Activated CD4-positive, alpha-beta T cell treated with anti-CD3 and anti-CD28 coated beads, Interleukin-10, Interleukin-2, amounts not matched to agents 100 ng/mL and 50 ng/mL, durations not matched to agents 16 hours and 8 hours (primary cell): ENCODE measurements at regions not wholly inside any gene's neighbourhood (a gene's known extent, or its start where the extent isn't known, plus 50 kb on each side); places are given as distances from the start of the nearest gene placed in this dataset.
A peak's percentile ranks its signal among the peaks of the same experiment; 100 is the strongest.
"Not testable (repeated sequence)": the region's sequence is repeated elsewhere in the genome, so short reads cannot be mapped to it uniquely, and the experiment has no call there.

Experiments
- DNase-seq: peaks from one replicate; pipeline ENCODE4 v3.0.0-alpha.2; 2020

DNA sequence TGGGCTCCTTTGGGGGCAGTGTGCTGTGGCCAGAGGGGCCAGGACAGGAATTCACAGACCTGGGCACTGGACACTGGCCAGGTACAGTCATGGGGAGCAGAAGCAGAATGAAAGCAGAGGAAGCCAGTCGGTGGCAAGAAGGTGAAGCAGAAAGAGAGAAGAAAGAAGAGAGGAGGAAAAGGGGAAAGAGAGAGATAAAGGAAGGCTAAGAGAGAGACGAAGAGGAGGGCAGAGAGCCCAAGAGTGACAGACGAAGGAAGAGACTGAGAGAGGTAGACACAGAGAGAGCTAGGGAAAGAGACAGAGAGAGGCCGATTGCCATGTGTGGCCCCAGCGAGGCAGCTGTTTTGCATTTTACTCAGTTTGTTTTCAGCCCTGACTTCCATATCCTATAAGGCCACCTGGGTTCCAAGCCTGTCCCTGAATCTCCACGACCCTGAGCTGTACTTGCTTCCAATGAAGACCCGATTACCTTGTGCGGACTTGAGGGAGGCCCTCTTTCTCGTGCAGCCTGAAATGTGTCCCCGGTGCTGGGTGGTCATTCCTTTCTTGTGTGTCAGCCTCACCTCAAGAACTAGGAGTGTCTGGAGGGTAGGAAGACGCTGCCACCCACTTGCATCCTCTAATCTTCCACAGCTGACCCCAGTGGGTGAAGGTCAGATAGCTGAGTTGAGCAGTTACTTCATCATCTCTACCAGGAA, 73.9 kb downstream of the LSM3 start:
- no peak for DNase-seq

DNA sequence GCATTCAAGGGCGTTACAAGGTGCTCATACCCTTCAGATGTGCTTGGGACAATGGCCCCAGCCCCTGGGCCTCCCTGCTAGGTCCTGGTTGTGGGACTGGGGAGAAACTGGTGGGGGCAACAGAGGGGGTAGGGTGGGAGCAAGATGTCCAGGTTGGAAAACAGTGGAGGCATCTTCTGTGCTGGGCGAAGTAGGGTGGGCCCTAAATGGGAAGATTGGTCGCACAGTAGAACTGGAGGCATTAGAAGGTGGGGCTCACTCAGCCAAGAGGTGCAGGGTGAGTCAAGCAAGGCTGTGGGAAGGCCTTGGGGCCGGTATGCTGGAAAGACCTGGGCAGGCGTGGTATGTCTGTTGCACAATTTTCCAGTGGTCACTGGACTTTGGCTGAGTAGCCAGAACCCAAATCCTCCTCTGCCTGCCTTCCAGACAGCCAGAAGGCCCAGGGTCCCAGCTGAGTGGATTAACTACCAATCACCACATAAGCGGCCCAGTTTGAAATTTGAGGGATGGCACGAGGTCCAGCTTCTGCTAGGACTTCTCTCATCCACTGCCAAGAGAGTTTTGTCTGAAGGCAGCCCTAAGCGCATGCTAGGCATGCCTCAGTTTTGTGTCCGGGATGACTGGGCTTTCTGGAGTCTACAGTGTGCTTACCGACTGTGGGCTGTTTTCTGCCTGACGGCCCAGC, 74.5 kb downstream of the LSM3 start:
- DNase-seq = no peak

DNA sequence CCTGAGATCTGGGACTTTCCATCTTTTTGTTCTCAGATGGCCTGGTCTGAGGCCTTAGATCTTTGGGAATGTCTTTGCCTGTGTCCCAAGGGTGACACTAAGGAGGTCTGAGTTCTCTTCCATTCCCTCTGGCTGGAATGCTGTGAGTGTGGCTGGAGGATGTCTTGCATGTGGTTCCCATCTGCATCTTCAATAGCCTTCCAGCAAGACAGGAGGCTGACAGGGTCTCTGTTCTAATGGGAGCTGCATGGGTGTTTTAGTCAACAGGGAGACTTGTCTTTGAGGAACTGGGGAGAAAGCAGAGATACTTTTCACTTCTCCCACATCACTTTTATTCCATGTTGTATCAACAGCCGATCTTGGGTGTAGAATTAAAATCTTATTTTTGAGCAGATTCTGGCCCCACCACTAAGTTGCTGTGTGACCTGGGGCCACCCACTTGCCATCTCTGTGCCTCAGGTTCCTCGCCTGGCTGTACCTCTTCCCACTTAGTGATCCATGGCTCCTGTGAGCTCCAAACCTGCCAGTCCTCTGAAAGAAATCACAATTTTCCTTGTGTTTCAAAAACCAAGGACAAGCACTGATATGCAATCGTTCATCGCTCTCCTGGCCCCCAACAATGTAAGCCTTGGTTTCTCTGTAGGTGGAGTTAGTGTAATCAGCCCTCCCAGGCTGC, 75.2 kb downstream of the LSM3 start:
- DNase-seq = no peak

DNA sequence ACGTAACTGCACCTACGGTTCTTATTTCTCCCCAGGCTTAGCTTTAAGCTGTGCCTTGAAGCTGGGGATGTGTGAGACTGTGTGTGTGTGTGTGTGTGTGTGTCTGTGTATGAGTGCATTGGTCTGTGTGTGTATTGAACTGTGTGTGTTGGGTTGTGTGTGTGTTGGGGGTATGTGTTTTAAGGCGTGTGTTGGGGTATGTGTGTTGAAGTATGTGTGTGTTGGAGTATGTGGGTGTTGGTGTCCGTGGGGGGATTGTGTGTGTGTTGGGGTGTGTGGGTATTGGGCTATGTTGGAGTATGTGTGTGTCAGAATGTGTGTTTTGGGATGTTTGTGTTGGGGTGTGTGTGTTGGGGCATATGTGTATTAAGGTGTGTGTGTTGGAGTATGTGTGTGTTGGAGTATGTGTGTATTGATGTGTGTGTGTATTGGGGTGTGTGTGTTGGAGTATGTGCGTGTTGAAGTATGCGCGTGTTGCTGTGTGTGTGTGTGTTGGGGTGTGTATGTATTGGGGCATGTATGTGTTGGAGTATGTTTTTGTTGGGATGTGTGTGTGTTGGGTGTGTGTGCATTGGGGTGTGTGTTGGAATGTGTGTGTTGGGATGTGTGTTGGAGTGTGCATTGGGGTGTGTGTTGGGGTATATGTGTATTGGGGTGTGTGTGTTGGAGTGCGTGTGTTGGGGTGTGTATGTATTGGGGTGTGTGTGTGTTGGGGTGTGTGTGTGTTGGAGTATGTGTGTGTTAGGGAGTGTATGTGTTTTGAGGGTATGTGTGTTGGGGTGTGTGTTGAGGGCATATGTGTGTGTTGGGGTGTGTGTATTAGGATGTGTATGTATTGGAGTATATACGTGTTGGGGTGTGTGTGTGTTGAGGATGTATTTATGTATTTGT, 76.4 kb downstream of the LSM3 start:
- DNase-seq = no peak

DNA sequence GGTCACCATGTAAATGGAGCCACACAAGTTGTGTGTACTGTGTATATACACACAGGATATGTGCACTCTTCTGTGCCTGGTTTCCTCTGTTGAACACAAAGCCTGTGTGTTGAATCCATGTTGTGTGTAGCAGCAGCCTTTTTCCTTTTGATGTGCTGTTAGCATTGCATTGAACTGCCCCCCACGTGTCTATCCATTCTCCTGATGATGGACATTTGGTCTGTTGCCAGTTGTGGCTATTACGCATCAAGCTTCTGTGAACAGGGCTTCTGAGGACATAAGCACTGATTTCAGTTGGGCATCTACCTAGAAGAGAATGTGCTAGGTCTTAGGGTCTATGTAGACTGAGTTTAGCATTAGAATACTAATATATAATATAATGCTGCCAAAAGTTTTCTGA, 77.4 kb downstream of the LSM3 start:
- DNase-seq = no peak

DNA sequence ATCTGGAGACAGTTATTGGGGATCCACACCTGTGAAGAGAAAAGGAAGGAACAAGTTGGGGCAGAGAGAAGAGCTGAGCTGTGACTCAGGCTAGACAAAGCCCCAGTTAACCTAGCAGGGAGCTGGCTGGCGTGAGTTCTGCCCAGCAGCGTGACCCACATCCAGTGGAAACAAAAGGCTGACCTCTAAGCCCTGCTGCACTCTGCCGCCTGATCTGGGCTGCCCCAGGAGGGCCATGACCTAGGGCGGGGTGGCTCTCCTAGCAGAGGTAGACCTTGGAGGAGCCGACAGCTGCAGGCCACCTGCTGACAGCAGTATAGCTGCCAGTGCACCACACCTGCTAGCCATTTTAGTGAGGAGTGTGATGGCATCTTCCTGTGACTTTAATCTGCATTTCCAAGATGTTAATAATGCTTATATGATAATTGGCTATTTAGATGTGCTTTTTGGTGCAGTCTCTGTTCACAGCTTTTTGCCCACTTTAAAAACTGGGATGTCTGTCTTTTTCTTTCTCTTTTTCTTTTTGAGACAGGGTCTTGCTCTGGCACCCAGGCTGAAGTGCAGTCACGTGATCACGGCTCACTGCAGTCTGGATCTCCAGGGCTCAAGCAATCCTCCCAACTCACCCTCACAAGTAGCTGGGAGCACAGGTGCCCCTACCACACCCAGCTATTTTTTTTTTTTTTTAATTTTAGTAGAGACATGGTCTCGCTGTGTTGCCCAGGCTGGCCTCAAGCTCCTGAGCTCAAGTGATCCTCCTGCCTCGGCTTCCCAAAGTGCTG, 78.1 kb downstream of the LSM3 start:
- no peak for DNase-seq

DNA sequence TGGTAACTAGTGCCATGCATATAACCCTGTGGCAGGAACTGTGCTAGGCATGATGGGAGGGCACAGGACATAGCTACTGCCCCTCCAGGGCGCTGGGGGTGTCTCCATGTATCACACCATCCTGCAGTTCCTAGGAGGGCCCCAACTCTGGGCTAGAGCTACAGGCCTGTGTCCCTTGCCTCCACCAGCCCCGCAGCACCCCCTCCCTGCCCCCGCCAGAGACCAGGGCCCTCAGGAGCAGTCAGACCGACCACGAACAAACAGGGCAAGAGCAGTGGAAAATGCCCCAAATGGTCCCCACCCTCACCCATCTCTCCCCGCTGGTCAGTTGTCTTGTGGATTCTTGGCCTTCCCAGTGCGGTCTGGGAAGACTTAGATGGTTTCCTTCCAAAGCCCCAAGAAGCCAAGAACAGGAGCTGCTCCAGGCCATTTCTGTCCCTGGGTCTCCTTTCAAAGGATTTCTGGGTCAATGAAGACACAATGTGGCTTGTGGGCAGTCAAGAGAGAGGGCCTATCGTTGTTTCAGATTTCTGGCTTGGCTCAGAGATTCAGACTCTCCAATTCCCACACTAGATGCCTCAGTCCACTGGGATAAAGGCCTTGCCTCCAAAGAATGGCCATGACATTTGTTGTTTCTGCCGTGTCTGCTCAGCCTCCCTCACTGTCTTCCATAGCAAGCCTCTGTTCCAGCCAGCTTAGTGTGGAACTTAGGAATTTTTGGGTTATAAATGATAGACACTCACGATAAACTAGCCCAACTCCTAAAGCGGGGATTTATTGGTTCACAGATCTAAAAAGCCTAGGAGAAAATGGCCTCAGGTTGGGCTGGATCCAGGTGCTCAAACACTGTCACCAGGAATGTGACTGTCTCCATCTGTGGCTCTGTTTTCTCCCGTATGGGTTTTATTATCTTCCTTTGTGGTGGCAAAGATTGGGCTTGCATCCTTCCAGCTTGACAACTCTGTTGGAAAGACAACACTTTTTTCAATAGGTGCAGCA, 80.6 kb downstream of the LSM3 start:
- no peak for DNase-seq

DNA sequence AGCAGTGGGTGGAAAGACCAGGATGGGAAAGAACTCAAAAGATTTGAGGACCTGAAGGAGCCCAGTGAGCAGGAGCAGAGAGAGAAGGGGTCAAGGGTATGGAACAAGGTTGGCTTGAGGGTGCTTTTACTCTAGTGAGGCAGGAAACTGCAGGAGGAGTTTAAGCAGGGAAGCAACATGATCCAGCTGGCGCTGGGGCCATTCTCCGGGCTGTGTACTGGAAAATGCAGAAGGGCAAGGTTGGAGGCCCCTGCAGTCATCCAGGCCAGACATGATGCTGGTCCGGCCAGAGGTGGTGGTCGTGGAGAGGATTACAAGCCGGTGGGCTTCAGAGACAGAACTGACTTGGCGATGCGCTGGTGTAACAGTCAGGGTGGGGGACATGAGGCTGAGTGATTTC, 81.8 kb downstream of the LSM3 start:
- DNase-seq = no peak

DNA sequence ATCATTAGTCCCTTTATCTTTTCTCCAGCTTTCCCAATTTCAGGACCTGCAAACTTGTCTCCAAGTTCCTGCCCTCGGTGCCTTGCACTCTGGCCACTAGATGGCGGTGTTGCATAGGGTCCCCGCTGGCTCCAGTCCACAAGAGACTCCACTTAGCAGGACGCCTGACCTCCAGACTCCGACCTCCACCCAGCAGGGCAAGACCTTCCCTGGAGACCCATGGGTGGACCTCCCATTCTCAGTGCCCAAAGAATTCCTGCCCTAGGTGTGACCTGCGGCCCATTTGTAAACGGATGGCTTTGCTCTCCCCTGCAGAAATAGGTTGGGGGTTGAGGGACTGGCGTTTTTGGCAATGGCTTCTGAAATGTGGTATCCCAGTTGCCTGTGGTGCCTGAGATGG, 82.6 kb downstream of the LSM3 start:
- peak; percentile 78 for DNase-seq

DNA sequence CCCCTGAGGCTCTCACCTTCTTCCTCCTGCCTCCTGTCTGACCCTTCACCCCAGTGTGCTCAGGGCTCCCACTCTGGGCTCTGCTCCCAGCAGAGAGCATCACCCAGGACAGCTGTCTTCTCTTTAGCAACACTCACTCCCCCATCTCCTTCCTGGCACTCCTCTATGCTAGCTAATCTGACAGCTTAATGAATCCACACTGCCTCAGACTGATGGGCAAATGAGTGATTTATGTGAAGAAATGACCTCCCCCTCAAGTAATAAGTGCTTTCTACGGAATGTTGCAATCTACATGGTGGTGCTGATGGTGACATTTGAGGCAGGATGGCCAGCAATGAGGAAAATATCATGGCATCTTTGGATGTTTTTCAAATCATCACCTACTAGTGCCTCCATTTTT, 83.6 kb downstream of the LSM3 start:
- no peak for DNase-seq

DNA sequence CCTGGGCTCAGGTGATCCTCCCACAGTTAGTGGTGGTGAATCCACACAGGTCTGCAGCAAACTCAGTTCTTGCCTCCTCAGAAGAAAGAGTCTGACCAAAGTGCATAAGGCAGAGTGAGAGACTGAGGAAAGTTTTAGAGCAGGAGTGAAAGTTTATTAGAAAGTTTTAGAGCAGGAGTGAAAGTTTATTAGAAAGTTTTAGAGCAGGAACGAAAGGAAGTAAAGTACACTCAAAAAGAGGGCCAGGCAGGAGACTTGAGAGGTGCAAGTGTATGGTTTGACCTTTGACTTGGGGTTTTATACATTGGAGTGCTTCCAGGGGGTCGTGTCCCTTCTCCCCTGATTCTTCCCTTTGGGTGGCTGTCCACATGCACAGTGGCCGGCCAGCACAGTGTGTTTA, 84.2 kb downstream of the LSM3 start:
- no peak for DNase-seq

DNA sequence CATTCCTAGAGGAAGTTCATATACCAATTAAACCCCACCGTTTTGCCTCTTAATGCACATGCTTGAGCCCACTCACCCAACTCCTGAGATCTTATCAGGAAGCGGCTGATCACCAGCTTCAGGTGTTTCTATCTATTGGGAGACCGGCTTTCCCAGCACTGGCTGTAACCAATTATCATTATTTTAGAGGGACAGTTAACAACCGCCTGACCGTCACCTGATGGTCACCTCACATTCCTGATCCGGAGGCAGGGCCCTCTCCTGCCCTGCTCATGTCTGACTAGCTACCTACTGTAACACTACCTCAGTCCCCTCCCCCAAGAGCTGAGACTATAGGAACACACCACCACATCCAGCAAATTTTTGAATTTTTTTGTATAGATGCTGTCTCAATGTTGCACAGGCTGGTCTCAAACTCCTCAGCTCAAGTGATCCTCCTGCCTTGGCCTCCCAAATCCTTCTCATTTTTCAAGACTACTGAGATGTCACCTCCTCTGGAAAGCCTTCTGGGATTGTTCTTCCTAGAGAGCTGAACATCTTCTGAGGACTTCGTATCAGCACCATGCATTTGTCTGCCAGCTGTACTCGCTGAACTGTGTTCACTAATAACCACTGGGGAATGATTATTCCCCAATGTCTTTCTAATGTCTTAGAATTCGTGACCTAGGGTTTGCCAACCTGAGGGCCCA, 84.8 kb downstream of the LSM3 start:
- DNase-seq = no peak

DNA sequence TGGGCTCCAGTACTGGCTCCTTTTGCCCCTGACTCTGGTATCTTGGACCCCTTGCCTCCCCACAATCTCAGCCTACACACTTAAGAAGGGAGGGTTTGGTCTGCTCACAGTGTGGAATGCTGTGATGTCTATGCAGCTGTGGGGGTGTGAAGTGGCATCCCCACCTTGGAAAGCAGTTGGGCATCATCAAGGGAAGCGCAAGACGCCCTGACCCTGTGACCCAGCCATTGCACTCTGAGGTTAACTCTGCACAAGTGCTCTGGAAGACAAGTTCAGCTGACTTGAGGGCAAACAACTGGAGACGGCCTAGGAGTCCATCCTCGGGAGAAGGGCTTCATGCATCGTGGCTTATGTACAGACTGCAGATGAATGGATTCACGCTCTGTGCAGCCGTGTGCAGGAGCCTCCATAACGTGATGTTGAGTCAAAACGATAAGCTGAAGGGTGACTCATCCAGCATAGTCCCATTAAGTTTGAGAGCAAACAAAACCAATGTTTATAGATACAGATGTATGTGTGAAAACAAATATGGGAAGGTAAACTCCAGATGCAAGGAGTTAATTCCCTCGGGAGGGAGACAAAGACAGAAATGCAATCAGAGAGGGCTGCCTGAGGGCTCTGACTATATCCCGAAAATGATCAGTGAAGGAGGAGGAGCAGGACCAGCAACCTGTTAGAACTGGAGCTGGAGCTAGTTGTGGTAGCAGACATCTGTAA, 86.8 kb downstream of the LSM3 start:
- DNase-seq = peak; percentile 67

DNA sequence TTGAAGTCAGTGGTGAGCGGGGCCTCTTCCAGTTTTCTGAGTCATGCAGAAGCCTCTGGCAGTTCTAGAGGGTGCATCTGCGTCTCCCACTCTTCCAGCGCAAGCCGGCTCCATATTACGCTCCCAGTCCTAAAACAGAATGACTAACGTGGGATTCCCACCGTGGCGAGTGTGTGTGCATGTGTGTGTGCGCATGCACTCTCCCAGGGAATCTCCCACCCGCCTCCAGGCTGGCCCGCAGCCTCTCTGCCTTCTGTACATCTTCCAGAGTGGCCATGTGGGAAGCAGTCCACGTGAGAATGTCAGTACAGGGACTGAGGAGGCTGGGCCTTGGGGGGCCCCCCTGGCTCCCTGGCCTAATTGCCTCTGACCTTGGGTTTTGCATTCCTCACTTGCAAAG, 87.7 kb downstream of the LSM3 start:
- DNase-seq = no peak

DNA sequence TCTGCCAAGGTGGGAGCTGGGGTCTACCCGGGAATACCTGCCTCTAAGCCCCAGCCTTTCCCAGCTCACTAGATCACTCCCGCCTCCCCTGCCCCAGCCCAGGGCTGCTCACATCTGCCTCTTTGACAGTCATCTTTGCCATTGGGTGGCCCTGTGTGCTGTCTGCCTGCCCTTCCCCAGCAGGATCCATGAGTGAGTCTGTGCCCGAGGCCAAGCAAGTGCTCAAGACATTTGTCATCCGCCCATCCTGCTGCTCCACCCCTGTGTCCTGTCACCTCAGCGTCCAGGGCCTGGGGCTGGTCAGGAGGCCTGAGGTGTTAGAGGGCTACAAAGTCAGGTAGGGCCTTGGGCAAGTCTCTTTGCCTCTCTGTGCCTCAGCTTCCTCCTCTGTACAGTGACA, 89.4 kb downstream of the LSM3 start:
- no peak for DNase-seq

DNA sequence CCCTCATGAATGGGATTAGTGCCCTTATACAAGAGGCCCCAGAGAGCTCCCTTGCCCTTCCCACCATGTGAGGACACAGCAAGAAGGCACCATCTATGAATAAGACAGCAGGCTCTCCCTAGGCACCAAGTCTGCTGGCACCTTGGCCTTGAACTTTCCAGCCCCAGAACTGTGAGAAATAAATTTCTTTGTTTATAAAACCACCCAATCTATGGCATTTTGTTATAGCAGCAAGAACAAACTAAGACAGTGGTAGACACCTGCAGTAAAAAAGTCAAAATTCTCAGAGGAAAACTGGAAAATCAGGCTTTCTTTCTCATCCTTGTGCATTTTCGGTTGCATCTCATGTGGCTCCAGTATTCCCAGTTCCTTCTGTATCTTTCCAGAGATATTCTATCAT, 90.3 kb downstream of the LSM3 start:
- DNase-seq = no peak

DNA sequence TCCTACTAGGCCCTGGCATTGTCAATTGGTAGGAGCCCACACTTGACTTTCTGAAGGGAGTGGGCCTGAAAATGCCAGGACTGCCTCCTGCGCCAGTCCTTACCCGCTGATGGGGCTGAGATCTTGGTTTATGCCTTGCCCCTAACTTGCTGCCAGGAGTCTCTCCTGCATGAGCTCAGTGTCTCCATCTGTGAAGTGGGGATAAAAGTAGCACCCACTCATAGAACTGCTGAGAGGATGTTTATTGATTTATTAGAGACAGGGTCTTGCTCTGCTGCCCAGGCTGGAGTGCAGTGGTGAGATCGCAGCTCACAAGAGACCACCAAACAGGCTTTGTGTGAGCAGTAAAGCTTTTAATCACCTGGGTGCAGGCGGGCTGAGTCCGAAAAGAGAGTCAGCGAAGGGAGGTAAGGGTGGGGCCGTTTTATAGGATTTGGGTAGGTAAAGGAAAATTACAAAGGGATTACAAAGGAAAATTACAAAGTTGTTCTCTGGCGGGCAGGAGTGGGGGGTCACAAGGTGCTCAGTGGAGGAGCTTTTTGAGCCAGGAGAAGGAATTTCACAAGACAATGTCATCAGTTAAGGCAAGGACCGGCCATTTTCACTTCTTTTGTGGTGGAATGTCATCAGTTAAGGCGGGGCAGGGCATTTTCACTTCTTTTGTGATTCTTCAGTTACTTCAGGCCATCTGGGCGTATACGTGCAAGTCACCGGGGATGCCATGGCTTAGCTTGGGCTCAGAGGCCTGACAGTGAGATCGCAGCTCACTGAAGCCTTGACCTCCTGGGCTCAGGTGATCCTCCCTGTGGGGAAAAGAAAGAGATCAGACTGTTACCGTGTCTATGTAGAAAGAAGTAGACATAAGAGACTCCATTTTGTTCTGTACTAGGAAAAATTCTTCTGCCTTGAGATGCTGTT, 93.7 kb downstream of the LSM3 start:
- DNase-seq = not testable (repeated sequence)

DNA sequence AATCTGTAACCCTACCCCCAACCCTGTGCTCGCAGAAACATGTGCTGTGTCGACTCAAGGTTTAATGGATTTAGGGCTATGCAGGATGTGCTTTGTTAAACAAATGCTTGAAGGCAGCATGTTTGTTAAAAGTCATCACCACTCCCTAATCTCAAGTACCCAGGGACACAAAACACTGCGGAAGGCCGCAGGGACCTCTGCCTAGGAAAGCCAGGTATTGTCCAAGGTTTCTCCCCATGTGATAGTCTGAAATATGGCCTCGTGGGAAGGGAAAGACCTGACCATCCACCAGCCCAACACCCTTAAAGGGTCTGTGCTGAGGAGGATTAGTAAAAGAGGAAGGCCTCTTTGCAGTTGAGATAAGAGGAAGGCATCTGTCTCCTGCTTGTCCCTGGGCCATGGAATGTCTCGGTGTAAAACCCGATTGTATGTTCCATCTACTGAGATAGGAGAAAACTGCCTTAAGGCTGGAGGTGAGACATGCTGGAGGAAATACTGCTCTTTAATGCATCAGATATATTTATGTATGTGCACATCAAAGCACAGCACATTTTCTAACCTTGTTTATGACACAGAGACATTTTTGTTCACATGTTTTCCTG, 94.4 kb downstream of the LSM3 start:
- not testable (repeated sequence) for DNase-seq
